ENCODE measurements at regions not wholly inside any gene's neighbourhood (a gene's known extent, or its start where the extent isn't known, plus 50 kb on each side); places are given as distances from the start of the nearest gene placed in this dataset.

GRCh38 chr11:69992943-69993694 is 85.0 kb upstream of the ANO1 start:
- TF ChIP-seq CTCF (IDR thresholded peaks at IDR 0.05; ENCODE audit: borderline replicate concordance, extremely low read depth, low read length, poor library complexity, severe bottlenecking), result no peak
- no peak for TF ChIP-seq EZH2 (IDR thresholded peaks at IDR 0.05; ENCODE audit: borderline replicate concordance, low read depth, low read length, severe bottlenecking)

All from DND-41 (cell line).